HG03558 (cell line): ENCODE measurements at regions not wholly inside any gene's neighbourhood (a gene's known extent, or its start where the extent isn't known, plus 50 kb on each side); places are given as distances from the start of the nearest gene placed in this dataset.

Experiments
- ATAC-seq: cut with Tn5 transposase; IDR thresholded peaks from one replicate; pipeline ENCODE4 v1.9.1; 2021; ENCODE audit warnings: moderate number of reproducible peaks; ENCODE audit not compliant: unreplicated experiment; ENCODE audit errors: extremely low read depth

DNA sequence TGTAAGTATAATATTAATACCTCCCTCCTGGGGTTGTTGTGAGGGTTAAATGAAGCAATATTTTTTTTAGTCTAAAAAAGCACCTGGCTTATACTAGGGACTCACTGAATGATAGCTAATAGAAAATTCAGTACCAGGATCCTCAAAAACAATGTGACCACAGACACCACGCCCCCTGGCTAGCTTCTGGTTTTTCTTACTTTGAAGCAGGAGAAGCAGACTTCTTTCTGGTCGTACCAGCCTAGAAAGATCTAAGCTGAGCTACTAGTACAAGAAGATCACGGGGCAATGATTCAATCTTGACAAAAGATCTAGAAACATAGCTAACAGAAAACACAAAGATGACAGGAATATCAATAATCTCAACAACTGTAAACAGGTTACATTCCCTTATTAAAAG is 218.5 kb upstream of the SLC30A5 start:
- no peak for ATAC-seq

DNA sequence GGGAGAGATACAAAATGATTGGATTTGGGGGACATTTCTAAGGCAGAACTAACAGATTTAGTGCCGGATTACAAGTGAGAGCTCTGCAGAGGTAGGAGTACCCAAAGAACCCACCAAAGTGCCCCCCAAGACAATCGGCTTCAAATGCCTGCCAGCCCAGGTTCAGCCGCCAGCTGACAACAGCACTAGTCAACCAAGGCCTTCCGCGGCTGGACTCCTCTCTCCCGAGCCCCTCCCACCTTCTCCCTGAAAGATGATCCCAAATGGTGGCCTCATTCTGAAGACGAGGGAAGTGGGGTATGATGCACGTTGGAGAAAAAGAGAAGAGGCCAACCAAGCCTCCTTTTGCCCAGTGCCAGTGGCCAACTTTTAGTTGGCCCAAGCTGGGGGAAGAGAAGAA is 210.4 kb upstream of the SLC30A5 start:
- ATAC-seq = no peak

DNA sequence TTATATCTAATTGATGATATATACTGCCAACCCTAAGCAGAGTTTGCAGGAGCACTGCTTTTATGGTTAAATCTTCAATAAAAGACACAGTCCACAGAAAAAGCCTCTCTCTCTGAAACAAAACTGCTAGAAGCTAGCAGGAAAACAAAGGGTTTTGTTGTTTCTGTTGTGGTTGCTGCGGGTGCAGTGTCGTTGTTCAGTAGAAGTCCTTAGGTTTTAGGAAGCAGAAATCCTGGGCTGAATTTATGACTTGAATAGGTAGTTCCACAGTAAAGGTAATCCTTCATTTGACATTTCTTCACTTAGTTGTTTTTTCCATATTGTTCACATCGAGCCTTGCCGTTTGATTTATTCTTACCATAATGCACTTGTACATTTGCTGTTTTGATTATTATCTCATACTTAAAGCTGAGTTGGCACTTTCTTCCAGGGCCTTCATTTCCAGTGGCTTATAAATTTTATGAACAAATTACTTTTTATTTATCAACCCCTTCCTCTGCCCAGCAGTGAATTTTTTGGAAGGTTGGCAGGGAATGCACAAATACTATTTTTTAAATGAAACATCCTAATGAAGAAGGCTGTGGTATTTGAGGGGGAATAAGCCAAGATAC is 209.6 kb upstream of the SLC30A5 start:
- no peak for ATAC-seq

DNA sequence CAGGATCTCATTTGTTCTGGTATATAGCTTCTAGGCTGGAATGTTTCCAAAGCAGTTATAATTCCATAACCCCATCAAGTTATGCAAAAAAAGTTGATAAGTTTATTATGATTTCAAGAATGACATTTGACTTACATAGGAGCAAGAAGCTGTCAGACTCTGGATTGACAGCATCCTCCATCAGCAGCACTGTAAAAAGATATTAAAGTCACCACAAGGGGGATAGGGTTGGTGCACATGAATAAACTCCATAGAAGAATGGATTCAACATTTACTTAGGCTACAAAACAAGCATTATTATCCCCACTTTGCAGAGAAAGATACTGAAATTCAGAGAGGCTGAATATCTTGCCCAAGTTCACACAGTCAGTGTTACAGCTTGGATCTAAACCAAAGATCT is 208.9 kb upstream of the SLC30A5 start:
- ATAC-seq = no peak

DNA sequence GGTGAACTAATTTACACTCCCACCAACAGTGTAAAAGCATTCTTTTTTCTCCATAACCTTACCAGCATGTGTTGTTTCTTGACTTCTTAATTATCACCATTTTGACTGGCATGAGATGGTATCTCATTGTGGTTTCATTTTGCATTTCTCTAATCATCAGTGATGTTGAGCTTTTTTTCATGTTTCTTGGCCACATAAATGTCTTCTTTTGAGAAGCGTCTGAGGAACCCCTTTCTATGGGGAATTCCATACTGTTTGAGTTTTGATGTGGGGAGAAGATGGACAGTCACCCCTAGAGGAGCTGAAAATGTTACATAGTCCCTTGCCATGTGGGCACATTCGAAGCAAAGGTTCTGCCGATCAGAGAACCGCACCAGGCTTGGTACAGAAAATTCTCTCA is 207.0 kb upstream of the SLC30A5 start:
- no peak for ATAC-seq

DNA sequence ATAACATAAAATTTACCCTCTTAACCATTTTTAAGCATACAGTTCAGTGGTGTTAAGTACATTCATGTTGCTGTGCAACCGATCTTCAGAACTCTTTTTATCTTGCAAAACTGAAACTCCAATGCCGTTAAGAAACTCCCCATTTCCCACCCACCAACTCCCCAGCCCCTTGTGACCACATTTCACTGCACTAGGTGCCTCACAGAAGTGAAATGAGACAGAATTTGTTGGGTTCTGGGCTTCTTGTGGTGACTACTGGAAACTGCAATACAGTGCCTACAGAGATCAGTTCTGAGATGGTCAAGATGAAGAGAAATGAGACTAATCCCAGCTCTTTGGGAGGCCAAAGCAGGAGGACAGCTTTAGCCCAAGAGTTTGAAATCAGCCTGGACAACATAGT is 202.1 kb upstream of the SLC30A5 start:
- ATAC-seq = no peak

DNA sequence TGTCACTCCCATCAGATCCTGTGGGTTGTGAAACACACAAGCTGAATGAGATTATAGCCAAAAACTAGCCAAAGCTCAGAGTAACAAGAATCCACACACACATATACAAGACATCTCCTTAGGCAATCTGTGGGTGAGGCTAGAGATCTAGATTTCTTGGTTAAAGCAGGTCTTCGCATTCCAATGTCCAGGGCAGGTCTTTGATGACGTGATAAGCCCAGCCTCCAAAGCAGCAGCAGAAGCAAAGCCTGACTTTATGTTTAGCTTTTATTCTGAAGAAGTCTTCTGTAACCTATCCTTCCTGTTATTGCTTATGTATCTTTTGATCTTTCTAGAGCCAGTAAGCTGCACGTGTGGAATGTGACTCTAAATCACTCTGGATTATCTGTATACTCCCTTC is 199.1 kb upstream of the SLC30A5 start:
- no peak for ATAC-seq

DNA sequence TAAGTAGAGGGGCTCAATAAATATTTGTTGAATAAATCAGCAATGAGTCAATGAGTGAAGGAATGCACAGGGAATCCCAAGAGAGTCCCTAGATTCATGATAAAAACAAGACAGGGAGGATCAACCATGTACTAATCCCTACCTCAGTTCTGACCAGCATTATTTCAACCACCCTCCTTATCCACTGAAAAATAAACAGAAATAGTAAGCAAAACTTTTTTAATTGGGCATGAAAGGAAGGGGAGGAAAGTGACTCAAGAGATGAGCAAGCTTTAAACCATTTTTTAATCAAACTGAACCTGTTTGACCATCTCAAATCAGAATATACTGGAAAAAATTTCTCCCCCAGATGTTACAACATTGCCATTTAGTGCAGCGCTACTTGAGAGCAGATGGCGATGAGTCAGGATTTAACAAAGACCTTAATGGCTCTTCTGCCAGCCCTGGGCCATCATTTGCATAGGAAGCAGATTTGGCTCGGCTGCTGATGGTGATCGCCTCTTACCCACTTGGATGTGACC is 194.8 kb upstream of the SLC30A5 start:
- ATAC-seq = no peak

DNA sequence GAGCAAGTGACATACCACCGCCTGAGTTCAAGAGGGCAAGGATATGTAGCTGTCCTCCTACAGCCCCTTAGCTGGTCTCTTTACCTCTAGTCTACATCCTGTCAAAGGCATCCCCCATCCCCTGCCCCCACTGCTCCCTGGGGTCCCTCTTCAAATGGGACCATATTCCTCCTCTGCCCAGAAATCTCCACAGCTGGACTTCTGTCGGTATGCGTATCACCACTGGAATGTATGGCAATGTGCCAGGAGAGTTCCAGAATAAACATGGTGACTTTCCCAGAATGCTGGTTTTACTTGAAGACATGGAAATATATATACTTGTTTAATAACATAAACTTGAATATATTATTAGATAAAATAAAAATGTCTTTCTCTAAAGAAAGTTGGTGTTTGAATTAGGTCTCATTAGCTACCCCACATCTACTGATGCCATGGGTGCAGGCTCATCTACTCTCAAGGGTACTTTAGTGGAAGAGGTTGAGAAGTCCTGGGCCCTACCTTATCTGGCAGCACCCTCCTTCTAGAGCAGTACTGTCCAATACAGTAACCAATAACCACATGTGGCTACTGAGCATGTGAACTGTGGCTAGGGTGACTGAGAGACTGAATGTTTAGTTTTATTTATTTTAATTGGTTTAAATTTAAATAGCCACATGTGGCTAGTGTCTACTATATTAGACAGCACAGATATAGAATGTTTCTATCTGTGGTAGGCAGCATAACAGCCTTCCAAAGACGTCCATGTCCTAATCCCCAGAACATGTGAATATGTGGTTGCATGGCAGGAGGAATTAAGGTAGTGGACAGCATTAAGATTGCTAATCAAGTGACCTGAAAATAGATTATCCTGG is 181.7 kb upstream of the SLC30A5 start:
- no peak for ATAC-seq

DNA sequence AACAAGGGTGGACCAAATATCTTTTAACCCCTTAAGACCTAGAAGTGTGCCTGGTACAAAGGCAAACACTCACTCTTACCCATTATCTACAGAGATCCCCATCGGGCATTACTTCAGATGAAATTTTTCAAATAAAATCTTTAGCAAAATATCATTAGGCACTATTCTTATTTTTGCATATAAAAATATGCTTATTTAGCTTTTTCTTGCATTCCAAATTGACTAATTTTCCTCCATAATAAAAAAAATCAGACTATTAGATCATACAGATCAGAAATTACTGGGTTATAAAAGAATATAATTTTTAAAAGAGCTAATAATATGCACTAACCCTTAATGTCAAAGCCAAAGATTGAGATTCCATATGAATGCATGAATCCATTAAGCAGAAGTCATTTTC is 178.7 kb upstream of the SLC30A5 start:
- no peak for ATAC-seq

DNA sequence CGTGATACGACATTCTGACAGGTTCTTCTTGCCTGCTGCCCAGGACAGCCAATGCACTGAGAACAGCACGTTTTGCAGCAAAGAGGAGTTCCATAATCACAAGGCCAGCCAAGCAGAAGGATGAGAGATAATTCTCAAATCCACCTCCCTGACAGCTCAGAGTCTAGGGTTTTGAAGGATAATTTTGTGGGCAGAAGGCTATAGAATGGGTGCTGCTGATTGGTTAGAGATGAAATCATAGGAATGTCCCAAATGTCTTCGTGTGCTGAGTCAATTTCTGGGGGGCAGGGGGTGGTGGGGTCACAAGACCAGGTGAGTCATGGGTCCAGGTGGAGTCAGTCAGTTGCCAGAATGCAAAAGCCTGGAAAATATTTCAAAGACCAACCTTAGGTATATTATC is 175.5 kb upstream of the SLC30A5 start:
- ATAC-seq = no peak

DNA sequence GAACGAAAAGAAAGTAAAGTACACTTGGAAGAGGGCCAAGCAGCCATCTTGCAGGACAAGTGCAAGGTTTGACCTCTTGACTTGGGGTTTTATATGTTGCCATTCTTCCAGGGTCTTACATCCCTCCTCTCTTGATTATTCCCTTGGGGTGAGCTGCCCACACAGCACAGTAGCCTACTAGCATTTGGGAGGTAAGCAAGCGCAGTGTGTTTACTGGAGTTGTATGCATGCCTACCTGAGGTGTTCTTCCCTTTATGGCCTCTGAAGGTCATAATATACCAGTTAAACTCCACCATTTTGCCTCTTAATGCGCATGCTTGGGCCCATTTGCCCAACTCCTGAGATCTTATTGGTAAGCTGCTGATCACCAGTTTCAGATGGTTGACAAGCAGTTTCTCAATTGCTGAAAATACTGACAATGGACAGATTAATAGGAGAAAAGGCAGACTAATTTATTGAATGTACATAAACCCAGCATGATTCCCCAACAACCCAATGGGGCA is 173.8 kb upstream of the SLC30A5 start:
- ATAC-seq = no peak

DNA sequence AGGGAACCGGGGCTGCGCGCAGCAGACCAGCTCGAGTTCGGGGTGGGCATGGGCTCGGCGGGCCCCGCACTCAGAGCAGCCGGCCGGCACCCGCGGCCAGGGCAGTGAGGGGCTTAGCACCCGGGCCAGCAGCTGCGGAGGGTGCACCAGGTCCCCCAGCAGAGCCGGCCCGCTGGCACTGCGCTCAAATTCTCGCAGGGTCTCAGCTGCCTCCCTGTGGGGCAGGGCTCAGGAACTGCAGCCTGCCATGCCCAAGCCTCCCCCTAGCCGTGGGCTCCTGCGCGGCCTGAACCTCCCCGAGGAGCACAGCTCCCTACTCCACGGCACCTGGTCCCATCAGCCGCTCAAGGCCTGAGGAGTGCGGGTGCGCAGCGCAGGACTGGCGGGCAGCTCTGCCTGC is 172.9 kb upstream of the SLC30A5 start:
- ATAC-seq = no peak

DNA sequence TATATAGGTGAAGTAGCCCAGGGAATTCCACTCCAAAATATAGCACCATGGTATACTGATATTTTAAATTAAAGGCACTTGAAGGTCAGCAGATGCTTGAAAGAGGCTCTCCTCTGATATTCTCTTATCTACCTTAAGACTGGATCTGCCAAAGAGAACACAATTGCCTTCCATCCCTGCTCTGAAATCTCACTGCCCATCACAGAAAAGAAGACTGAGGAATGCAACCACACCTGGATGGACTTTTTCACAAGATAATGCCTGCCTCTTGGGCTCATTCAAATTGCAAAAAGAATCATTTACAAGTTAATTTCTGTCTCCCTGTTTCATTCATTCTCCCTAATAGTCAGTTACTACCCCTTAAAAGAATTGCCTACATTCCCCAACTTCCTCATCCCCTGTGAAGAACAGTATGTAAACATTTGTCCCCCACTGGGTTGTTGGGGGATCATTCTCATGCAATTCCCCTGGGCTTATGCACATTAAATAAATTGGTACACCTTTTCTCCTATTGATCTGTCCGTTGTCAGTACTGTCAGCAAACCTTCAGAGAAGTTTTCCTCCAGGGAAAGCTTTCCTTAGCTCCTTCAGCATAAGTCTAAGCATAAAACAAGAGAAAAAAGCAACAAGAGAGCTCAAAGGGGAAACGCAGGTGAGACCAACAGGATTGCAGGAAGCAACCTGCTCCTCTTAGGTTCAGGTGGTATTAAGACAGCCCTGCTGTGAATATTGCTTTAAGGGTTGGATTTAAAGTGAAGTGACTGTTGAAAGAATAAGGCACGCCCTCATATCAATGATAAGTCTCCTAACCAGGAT is 171.4 kb upstream of the SLC30A5 start:
- no peak for ATAC-seq

DNA sequence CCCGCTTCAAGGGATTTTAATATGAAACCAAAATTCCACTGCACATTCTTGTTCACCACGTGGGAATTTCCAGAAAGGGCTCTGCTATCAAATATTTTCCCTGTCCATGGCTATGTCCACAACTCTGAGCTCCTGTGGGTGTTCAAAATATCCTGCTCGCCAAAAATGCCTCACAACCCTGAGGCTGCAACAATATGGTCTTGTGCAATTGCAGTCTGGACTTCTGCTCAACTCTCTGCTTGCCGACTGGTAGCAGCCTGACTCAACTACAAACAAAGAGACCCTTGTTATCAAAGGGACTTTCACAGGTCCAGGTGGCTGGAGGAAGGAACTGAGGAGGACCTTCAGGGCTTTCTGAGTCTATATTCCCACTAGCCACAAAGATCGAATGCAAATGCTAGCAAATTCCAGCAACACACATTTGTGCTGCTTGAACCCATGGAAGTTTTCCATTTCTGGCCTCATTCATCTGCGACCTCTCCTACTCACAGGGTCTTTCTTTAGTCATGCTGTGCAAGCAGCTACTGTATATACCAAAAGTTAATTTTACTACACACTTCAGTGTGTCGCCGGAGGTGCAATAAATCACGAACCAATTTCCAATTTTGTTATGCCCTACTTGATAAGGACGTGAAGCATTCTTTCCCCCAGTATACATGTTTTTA is 169.2 kb upstream of the SLC30A5 start:
- no peak for ATAC-seq

DNA sequence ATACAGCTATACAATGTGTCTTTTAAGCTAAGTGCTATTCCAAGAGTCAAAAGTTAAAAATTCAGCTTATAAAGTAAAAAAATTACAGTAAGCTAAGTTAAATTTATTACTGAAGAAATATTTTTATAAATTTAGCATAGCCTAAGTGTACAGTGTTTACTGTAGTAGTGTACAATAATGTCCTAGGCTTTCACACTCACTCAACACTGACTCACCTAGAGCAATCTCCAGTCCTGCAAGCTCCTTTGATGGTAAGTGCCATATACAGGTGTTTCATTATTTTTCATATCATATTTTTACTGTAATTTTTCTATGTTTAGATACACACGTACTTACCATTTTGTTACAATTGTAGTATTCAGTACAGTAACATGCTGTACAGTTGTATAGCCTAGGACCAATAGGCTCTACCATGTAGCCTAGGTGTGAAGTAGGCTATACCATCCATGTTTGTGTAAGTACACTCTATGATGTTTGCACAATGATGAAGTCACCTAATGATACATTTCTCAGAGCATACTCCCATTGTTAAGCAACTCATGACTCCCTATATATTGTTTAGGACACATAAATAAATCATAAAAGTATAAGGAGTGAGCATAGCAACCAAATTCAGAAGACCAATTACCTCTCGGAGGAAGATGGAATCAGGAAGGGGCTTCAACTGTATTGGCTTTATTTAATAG is 165.1 kb upstream of the SLC30A5 start:
- ATAC-seq = no peak

DNA sequence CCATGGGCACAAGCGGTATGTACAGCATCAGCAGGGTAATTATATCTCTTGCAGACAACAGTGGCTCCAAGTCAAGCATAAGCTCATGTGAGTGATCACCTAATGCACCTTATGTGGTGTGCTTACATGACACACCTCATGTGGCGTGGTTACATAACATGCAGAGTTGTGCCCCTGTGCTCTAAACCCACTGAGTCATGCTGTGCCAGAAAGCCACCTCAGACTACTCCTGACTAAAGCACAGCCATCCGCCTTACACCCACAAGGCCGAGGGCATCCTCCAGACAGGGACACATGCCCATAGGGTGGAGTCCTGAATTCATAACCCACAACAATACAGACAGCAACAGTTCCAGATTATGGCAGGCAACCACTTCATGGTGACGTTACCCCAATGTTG is 163.7 kb upstream of the SLC30A5 start:
- ATAC-seq = no peak

DNA sequence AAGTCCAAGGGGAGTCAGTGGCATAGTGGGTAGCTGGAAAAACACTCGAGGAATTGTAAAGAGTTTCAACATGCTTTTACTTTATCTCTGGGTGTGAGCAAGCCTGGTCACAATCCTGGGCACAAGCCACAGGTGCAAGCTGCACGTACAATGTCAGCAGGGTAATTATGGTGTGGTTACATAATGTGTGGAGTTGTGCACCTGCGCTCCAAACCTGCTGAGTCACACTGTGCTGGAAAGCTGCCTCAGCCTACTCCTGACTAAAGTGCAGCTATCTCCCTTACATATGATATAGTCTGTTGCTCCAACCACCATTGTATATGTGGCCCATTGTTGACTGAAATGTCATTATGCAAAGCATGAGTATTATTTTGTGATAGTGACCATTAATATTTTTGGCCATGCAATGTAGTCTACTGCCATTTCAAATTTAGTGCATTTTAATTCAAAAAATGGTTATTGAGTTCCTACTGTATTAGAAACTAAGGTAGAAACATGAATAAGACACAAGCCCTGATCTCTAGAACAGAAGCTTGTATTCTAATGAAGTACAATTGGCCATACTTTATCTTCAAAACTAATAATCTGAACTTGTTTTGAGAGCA is 160.9 kb upstream of the SLC30A5 start:
- no peak for ATAC-seq

DNA sequence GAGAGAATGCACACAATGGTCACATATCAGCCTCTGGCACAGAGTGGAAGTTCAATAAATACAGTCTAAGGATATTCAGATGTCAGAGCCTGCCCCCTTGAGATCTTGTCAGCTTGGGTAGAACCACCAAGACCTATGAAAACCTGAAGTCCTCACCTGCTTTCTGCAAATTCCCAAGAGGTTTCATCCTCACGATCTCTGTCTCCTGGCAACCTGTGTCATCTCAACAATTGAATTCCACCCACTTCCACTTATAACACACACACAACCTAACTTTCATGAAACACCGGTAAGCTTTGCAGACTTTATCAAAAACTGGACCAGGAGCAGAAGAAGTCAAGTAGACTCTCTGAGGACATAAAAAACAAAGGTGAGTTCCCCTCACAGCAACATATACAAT is 151.6 kb upstream of the SLC30A5 start:
- ATAC-seq = no peak
